Glutamatergic neuron (in vitro differentiated cells): ENCODE measurements at regions not wholly inside any gene's neighbourhood (a gene's known extent, or its start where the extent isn't known, plus 50 kb on each side); places are given as distances from the start of the nearest gene placed in this dataset.

ENCODE experiments used
- DNase-seq: peaks from one replicate; pipeline ENCODE4 v3.0.0; 2022
- H3K27ac Mint-ChIP-seq: one replicate; pipeline ENCODE4 v1.8.0; 2020; ENCODE audit warnings: mild to moderate bottlenecking, mixed read lengths, inconsistent platforms; ENCODE audit not compliant: unreplicated experiment
- H3K27me3 Mint-ChIP-seq: one replicate; pipeline ENCODE4 v1.8.0; 2020; ENCODE audit warnings: mild to moderate bottlenecking, moderate library complexity, mixed read lengths, inconsistent platforms; ENCODE audit not compliant: unreplicated experiment
- H3K36me3 Mint-ChIP-seq: one replicate; pipeline ENCODE4 v1.8.0; 2020; ENCODE audit warnings: mild to moderate bottlenecking, mixed read lengths, inconsistent platforms; ENCODE audit not compliant: unreplicated experiment
- H3K4me1 Mint-ChIP-seq: one replicate; pipeline ENCODE4 v1.8.0; 2020; ENCODE audit warnings: mild to moderate bottlenecking, low read depth, mixed read lengths, inconsistent platforms; ENCODE audit not compliant: unreplicated experiment
- H3K4me3 Mint-ChIP-seq: one replicate; pipeline ENCODE4 v1.8.0; 2020; ENCODE audit warnings: mild to moderate bottlenecking, mixed read lengths, inconsistent platforms; ENCODE audit not compliant: unreplicated experiment
- H3K9me3 Mint-ChIP-seq: one replicate; pipeline ENCODE4 v1.8.0; 2020; ENCODE audit warnings: mild to moderate bottlenecking, moderate library complexity, mixed read lengths, inconsistent platforms; ENCODE audit not compliant: unreplicated experiment
- TF ChIP-seq, protein P1 (sequence below): fragments of 200-600 bp; sonication (generic); IDR thresholded peaks from one replicate; pipeline ENCODE4 v1.5.0; 2021; ENCODE audit not compliant: partially characterized antibody, unreplicated experiment

GRCh38 chr4:110780538-110780937, 157.7 kb upstream of the PITX2 start:
- H3K36me3 Mint-ChIP-seq: no peaks in the 10 kb centered on the region
- H3K27me3 Mint-ChIP-seq: peaks cover 2% of the 10 kb centered on the region
- no peaks in the 10 kb centered on the region for H3K9me3 Mint-ChIP-seq
- no peak overlapping the region for H3K4me3 Mint-ChIP-seq
- no peak for DNase-seq
- TF ChIP-seq, protein P1, sequence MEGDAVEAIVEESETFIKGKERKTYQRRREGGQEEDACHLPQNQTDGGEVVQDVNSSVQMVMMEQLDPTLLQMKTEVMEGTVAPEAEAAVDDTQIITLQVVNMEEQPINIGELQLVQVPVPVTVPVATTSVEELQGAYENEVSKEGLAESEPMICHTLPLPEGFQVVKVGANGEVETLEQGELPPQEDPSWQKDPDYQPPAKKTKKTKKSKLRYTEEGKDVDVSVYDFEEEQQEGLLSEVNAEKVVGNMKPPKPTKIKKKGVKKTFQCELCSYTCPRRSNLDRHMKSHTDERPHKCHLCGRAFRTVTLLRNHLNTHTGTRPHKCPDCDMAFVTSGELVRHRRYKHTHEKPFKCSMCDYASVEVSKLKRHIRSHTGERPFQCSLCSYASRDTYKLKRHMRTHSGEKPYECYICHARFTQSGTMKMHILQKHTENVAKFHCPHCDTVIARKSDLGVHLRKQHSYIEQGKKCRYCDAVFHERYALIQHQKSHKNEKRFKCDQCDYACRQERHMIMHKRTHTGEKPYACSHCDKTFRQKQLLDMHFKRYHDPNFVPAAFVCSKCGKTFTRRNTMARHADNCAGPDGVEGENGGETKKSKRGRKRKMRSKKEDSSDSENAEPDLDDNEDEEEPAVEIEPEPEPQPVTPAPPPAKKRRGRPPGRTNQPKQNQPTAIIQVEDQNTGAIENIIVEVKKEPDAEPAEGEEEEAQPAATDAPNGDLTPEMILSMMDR: no peak
- H3K27ac Mint-ChIP-seq: no peak overlapping the region
- no peaks in the 10 kb centered on the region for H3K4me1 Mint-ChIP-seq

GRCh38 chr4:110781944-110782343, 159.1 kb upstream of the PITX2 start:
- peaks cover 2% of the 10 kb centered on the region for H3K27me3 Mint-ChIP-seq
- H3K9me3 Mint-ChIP-seq: no peaks in the 10 kb centered on the region
- H3K4me3 Mint-ChIP-seq: no peak overlapping the region
- no peaks in the 10 kb centered on the region for H3K4me1 Mint-ChIP-seq
- H3K27ac Mint-ChIP-seq: no peak overlapping the region
- TF ChIP-seq, protein P1: no peak
- DNase-seq: no peak
- H3K36me3 Mint-ChIP-seq: no peaks in the 10 kb centered on the region

DNA sequence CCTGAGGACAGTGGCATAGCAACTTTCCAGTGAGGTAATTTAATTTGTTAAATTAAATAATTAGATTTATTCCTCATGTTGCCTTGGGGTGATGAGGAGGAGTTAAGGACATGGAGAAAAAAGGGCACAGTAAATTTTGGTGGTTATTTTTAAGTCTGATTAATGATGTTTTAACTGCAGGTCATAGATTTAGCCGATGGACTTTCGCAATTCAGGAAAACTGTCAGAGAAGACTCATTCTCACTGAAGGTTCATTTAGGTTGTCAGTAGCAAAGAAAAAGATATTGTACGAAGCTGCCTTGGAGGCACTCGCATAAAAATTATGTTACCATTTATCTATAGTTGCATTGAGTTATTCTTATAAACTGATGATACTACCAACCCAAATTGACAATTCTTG, 164.2 kb upstream of the PITX2 start:
- Mint-ChIP-seq H3K9me3 (no peaks in the 10 kb centered on the region), H3K4me3 (no peak overlapping the region), H3K36me3 (no peaks in the 10 kb centered on the region), H3K4me1 (no peaks in the 10 kb centered on the region), H3K27me3 (no peaks in the 10 kb centered on the region), H3K27ac (no peak overlapping the region)
- no peak for DNase-seq
- TF ChIP-seq, protein P1: no peak

DNA sequence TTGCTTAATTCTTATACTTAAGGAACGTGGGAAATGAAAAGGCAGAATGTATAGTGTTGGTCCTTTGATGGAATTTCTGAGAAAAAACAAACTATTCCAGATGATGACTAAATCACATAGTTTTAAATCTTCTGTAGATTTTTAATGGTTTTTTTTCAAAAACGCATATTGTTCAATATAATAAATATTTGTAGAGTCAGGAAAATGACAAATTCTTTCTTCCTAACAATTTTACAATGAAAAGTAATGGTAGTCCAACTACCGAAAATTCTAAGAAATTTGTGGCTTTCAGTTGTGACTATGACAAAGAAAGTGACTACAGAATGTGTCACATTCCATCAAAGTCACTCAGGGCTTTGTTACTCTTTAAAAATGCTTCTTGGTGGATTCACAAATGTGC, 164.8 kb upstream of the PITX2 start:
- H3K27me3 Mint-ChIP-seq: no peaks in the 10 kb centered on the region
- no peaks in the 10 kb centered on the region for H3K36me3 Mint-ChIP-seq
- TF ChIP-seq, protein P1: no peak
- no peak for DNase-seq
- H3K27ac Mint-ChIP-seq: no peak overlapping the region
- no peak overlapping the region for H3K4me3 Mint-ChIP-seq
- H3K9me3 Mint-ChIP-seq: no peaks in the 10 kb centered on the region
- no peaks in the 10 kb centered on the region for H3K4me1 Mint-ChIP-seq

GRCh38 chr4:110788302-110788701, 165.4 kb upstream of the PITX2 start:
- Mint-ChIP-seq H3K36me3 (no peaks in the 10 kb centered on the region), H3K4me3 (no peak overlapping the region), H3K4me1 (no peaks in the 10 kb centered on the region), H3K9me3 (no peaks in the 10 kb centered on the region), H3K27ac (no peak overlapping the region), H3K27me3 (no peaks in the 10 kb centered on the region)
- no peak for DNase-seq
- TF ChIP-seq, protein P1: no peak
